GM21786 (cell line): ENCODE measurements at regions not wholly inside any gene's neighbourhood (a gene's known extent, or its start where the extent isn't known, plus 50 kb on each side); places are given as distances from the start of the nearest gene placed in this dataset.

ENCODE experiments used
- ATAC-seq: cut with Tn5 transposase; IDR thresholded peaks from one replicate; pipeline ENCODE4 v1.9.1; 2021; ENCODE audit not compliant: unreplicated experiment

DNA sequence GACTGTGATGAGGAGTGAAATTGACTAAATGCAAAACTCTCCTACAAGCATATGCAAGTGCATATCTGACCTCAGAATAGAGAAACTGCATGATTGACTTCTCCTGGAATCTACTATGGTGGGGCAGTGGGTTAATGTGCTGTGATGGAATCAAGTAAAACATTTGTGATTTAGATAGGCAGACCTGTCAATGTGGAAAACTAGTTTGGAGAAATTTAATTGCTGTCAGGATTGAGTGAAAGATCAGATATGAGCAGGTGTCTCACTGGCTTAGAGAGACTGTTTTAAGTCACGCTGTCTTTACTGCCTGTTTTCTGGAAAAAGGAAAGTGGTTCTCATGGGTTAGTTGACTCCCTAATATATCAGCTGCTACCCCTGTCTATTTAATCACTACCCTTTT, 881.0 kb upstream of the CNTNAP5 start:
- ATAC-seq = no peak

DNA sequence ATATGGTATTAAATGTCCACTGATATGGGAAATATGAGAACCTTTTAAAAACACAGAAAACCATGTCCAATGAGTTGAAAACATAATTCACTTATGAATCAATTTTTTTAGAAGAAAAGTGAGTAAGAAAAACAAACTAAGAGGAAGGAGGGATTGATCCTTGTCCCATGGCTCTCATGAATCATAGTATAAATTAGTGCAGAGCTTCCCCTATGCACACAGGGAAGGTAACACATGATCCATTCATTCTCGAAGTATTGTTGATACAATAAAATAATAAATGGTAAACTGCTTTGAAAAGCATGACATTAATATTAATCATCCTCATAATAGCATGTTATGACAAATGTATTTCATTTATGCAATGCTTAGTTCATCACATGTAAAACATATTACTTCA, 872.0 kb upstream of the CNTNAP5 start:
- no peak for ATAC-seq

DNA sequence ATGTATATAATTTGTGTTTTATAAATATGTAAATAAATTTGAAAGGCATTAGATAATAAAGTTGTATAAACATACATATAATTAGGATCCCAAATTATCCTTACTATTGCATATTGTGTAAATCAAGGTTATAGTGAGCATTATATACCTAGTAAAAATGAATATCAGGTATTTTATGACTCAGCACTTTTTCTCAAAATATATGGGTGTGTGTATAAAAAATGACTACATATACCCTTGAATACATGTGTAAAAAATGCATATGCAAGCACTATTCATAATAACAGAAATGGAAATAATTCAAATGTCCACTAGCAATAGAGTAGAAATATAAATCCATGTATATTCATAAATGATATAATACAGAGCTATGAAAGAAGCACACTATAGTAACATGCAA, 870.9 kb upstream of the CNTNAP5 start:
- ATAC-seq = no peak

GRCh38 chr2:123157016-123157415, 868.1 kb upstream of the CNTNAP5 start:
- ATAC-seq = no peak

DNA sequence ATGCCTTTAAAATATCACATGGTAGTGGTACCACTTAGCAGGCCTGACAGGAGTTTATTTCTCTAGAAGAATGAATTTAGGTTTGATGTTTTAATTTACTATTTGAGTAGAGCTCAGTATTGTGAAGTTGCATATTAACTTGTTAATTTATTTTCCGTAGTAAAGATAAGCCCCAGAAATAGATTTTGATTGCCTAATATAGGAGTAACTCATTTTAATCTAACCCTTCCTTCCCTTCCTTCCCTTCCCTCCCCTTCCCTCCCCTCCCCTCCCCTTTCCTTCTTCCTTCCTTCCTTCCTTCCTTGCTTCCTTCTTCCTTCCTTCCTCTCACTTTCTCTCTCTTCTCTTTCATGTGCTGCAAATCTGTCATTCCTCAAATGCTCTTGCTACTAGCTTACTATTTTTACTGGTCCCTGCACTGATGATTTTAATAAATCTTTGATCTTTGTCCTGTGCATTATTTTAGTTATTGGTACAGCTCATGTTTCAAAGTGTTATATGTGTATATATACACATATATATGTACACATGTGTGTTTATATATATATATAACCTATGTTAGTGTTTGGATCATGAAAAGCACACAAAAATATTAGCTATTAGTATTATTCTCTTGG, 862.6 kb upstream of the CNTNAP5 start:
- no peak for ATAC-seq

GRCh38 chr2:123163398-123163797, 861.7 kb upstream of the CNTNAP5 start:
- ATAC-seq = no peak

GRCh38 chr2:123164216-123164615, 860.9 kb upstream of the CNTNAP5 start:
- ATAC-seq = no peak

- no peak for ATAC-seq
Measured at GRCh38 chr2:123165616-123166015, 859.5 kb upstream of the CNTNAP5 start.

GRCh38 chr2:123179526-123179925, 845.6 kb upstream of the CNTNAP5 start:
- ATAC-seq = no peak

- ATAC-seq = no peak
Measured at GRCh38 chr2:123195957-123196356, 829.1 kb upstream of the CNTNAP5 start.

DNA sequence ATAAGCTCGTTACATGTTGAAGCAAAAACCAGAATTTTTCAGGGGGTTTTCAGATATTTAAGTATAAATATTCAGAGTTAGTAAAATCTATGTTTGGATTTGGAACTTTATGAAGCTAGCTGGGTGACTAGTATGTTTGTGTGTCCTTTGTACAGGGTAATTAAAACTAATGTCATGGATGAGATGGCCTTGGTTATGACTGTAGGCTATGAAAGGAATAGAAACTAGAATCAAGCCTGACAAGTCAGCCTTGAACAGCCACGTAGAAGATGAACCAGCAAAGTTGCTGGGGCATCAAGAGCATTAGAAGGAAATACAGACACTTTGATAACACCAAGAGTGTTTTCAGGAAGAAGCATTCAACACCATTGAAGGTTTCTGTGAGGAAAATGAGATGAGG, 825.1 kb upstream of the CNTNAP5 start:
- no peak for ATAC-seq

- no peak for ATAC-seq
Measured at GRCh38 chr2:123207245-123207644, 817.8 kb upstream of the CNTNAP5 start.

DNA sequence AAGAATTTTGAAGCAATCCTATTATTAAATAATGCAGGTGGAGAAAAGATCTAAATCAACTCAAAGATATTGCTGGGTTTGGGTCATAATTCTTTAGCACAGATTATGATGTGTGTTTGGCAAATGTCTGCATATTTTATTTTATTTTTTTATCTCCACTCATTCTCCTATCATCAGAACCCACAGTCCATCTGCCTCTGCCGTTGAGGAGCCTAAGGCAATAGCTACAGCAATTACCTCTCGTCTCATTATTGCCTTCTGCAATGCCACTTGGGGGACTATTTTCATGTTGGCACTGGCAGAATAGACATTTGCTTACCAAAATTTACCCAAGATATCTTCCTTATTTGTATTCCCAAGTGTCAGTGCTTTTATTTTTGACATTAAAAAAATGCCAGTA, 815.9 kb upstream of the CNTNAP5 start:
- no peak for ATAC-seq

GRCh38 chr2:123211181-123211580, 813.9 kb upstream of the CNTNAP5 start:
- ATAC-seq = no peak

DNA sequence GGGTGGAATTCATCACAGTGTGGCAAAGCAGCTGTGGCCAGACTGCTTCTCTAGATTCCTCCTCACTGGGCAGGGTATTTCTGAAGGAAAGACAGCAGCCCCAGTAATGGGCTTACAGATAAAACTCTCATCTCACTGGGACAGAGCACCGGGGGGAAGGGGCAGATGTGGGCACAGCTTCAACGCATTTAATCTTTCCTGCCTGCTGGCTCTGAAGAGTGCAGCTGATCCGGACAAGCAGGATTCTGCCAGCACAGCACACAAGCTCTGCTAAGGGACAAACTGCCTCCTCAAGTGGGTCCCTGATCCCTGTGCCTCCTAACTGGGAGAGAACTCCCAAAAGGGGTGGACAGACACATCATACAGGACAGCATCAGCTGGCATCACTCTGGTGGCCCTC, 779.9 kb upstream of the CNTNAP5 start:
- ATAC-seq = no peak

- no peak for ATAC-seq
Measured at GRCh38 chr2:123258877-123259539, 766.1 kb upstream of the CNTNAP5 start.

DNA sequence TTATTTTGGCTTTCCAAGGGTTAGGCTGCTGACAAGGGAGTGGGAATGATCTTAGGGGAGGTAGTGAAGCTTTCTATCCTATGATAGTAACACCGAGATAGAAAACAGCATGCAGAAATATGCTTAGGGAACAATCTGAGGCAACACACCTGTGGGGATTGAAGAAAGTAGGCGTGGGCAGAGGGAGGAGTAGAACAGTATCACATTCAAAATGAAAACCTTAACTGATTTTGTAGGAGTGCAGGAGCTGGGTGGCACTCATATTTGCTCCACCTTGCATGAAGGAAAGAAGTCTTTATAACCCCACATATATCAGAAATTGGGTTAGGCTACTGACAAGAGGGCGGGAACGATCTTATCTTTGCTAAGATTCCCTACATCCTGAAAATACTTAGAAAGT, 762.2 kb upstream of the CNTNAP5 start:
- no peak for ATAC-seq

DNA sequence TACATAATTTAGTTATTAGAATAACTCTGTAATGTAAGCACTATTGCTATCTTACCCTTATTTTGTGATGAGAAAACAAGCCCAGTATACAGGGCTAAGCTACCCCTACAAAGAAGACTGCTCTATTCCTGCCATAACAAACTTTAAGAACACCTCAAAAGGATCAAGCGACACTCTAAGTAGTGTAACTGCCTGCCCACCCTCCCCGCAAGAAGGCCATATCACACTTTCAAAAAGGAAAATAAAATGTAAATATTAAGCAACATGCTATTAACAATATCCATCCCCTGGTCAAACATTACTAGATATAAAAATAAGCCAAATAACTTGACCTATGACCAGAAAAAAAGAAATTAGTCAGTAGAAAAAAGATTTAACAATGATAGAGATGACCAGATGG, 741.7 kb upstream of the CNTNAP5 start:
- ATAC-seq = no peak

GRCh38 chr2:123303731-123304130, 721.4 kb upstream of the CNTNAP5 start:
- ATAC-seq = no peak
